Cardiac muscle cell (in vitro differentiated cells and primary cell): ENCODE measurements at regions not wholly inside any gene's neighbourhood (a gene's known extent, or its start where the extent isn't known, plus 50 kb on each side); places are given as distances from the start of the nearest gene placed in this dataset.
A peak's percentile ranks its signal among the peaks of the same experiment; 100 is the strongest.
"Not testable (repeated sequence)": the region's sequence is repeated elsewhere in the genome, so short reads cannot be mapped to it uniquely, and the experiment has no call there.

Source experiments
- DNase-seq, 2 donors: peaks; one replicate each; pipeline versions ENCODE4 v3.0.0 to v3.0.0-alpha.2; 2010 to 2017; ENCODE audit warnings: low read depth in 1 of 2, low spot score in 1 of 2
- H3K27ac ChIP-seq: fragments of 200-600 bp; sonication (generic); 2 replicates; pipeline ENCODE4 v1.5.1; 2016
- H3K27me3 ChIP-seq: fragments of 200-600 bp; sonication (generic); 2 replicates; pipeline ENCODE4 v1.6.0; 2016; ENCODE audit warnings: control low read depth
- H3K36me3 ChIP-seq: fragments of 200-600 bp; sonication (generic); 2 replicates; pipeline ENCODE4 v1.5.1; 2016; ENCODE audit warnings: control low read depth
- H3K4me1 ChIP-seq: fragments of 200-600 bp; sonication (generic); 2 replicates; pipeline ENCODE4 v1.8.1; 2017; ENCODE audit warnings: low read depth, mild to moderate bottlenecking, mixed run types
- H3K4me3 ChIP-seq: fragments of 200-600 bp; sonication (generic); 2 replicates; pipeline ENCODE4 v1.5.1; 2016; ENCODE audit warnings: mild to moderate bottlenecking
- H3K9me3 ChIP-seq: fragments of 200-600 bp; sonication (generic); 2 replicates; pipeline ENCODE4 v1.5.1; 2017; ENCODE audit warnings: low read depth, mild to moderate bottlenecking, control low read depth
- TF ChIP-seq, protein P1 (sequence below): IDR thresholded peaks from 2 replicates; pipeline ENCODE4 v1.5.1; 2012; ENCODE audit warnings: low read depth, mild to moderate bottlenecking, low read length

- DNase-seq = no peak
- no peaks in the 10 kb centered on the region for H3K4me1 ChIP-seq
- H3K9me3 ChIP-seq = no peaks in the 10 kb centered on the region
- TF ChIP-seq, protein P1, sequence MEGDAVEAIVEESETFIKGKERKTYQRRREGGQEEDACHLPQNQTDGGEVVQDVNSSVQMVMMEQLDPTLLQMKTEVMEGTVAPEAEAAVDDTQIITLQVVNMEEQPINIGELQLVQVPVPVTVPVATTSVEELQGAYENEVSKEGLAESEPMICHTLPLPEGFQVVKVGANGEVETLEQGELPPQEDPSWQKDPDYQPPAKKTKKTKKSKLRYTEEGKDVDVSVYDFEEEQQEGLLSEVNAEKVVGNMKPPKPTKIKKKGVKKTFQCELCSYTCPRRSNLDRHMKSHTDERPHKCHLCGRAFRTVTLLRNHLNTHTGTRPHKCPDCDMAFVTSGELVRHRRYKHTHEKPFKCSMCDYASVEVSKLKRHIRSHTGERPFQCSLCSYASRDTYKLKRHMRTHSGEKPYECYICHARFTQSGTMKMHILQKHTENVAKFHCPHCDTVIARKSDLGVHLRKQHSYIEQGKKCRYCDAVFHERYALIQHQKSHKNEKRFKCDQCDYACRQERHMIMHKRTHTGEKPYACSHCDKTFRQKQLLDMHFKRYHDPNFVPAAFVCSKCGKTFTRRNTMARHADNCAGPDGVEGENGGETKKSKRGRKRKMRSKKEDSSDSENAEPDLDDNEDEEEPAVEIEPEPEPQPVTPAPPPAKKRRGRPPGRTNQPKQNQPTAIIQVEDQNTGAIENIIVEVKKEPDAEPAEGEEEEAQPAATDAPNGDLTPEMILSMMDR = no peak
- H3K4me3 ChIP-seq = no peak overlapping the region
- no peaks in the 10 kb centered on the region for H3K27me3 ChIP-seq
- H3K36me3 ChIP-seq = no peaks in the 10 kb centered on the region
- H3K27ac ChIP-seq = no peak overlapping the region
Measured at GRCh38 chr1:189726806-189727205, 750.9 kb downstream of the BRINP3 start.

DNA sequence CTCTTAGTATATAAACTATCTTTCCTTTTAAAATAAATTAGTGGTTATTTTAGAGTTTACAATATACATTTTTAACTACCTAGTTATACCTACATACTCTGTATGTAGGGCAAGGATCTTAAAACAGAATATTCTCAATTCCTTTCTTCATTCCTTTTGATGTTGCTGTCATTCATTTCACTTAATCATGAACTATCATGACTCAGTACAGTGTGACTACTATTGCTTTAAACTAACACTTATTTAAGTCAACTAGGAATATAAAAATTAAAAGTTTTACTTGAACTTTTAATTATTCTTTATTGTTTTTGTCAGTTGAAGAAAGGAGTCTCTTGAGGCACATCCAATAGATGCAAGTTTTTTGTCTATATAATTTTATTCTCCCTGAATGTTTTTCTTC lies 726.4 kb downstream of the BRINP3 start:
- DNase-seq = no peak
- Histone ChIP-seq H3K9me3 (no peaks in the 10 kb centered on the region), H3K4me1 (peaks cover 13% of the 10 kb centered on the region), H3K27ac (no peak overlapping the region), H3K4me3 (no peak overlapping the region), H3K27me3 (no peaks in the 10 kb centered on the region), H3K36me3 (no peaks in the 10 kb centered on the region)
- TF ChIP-seq, protein P1 = no peak

GRCh38 chr1:189752461-189752995 lies 725.1 kb downstream of the BRINP3 start:
- Histone ChIP-seq H3K4me1 (peaks cover 13% of the 10 kb centered on the region), H3K27me3 (no peaks in the 10 kb centered on the region), H3K9me3 (no peaks in the 10 kb centered on the region), H3K27ac (no peak overlapping the region), H3K4me3 (no peak overlapping the region), H3K36me3 (no peaks in the 10 kb centered on the region)
- peak in 1 of 2 donors; percentile 2 for DNase-seq
- TF ChIP-seq, protein P1 = no peak

GRCh38 chr1:189755100-189755499 lies 722.6 kb downstream of the BRINP3 start:
- H3K27ac ChIP-seq, H3K27me3 ChIP-seq, DNase-seq, H3K4me3 ChIP-seq, H3K9me3 ChIP-seq, H3K36me3 ChIP-seq: not testable (repeated sequence)
- H3K4me1 ChIP-seq = peaks cover 13% of the 10 kb centered on the region

DNA sequence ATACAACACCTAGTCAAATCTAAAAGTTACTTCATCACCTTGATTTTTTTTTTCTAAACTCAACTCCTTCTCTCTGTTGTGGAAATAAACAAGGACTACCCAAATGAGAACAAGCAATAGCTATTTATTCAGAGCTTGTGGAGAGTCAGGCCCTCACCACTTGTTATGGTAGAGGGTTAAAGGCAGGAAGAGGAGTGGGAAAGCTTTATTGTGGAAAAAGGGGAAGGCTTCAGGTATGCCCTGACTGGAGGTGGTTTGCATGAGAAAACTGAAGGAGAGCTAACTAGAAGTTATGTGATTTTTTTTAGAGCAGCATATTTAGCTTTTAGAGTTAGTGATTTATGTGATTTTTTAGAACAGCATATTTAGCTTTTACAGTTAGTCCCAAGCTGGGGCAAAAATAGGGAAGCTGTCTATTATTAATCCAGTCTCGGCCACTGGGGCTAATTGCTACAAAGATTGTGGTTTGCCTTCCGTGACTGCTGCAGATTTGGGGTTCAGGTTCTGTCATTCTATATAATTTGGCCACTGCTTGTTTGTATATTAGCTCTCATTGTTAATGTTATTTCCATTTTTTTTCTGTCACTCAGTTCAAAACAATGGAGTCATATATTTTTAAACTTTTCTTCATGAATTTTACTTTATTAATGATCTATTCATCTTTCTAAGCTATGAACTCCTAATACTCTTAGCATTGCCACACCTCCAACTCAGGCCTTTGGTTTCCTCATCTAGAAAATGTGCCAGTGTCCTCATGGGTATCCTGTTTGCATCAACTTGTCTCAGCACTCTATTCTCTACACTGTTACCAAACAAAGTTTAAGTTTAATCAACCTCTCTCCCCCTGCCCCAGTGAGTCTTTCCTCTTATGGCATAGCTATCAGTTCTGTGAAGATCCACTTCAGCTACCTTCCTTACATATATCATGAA lies 713.0 kb downstream of the BRINP3 start:
- Histone ChIP-seq H3K4me1 (no peaks in the 10 kb centered on the region), H3K27ac (no peak overlapping the region), H3K4me3 (no peak overlapping the region), H3K27me3 (no peaks in the 10 kb centered on the region), H3K9me3 (no peaks in the 10 kb centered on the region), H3K36me3 (no peaks in the 10 kb centered on the region)
- no peak for DNase-seq
- TF ChIP-seq, protein P1 = no peak

GRCh38 chr1:189769448-189769847 lies 708.2 kb downstream of the BRINP3 start:
- H3K9me3 ChIP-seq = no peaks in the 10 kb centered on the region
- no peak overlapping the region for H3K4me3 ChIP-seq
- H3K36me3 ChIP-seq = no peaks in the 10 kb centered on the region
- no peak overlapping the region for H3K27ac ChIP-seq
- TF ChIP-seq, protein P1 = no peak
- peaks cover 2% of the 10 kb centered on the region for H3K4me1 ChIP-seq
- DNase-seq = peak in 1 of 2 donors; percentile 13
- H3K27me3 ChIP-seq = no peaks in the 10 kb centered on the region
